MM.1S (cell line): ENCODE measurements at regions not wholly inside any gene's neighbourhood (a gene's known extent, or its start where the extent isn't known, plus 50 kb on each side); places are given as distances from the start of the nearest gene placed in this dataset.

ENCODE experiments used
- DNase-seq: peaks from one replicate; pipeline ENCODE4 v3.0.0-alpha.2; 2015
- H2AFZ ChIP-seq: fragments of 300-600 bp; sonication (generic); 2 replicates; pipeline ENCODE4 v1.6.0; 2016; ENCODE audit warnings: antibody characterized with exemption, low read length
- H3F3A ChIP-seq: fragments of 300-600 bp; sonication (generic); 2 replicates; pipeline ENCODE4 v1.6.1; 2016; ENCODE audit warnings: mild to moderate bottlenecking, antibody characterized with exemption, low read length, moderate library complexity, mixed read lengths; ENCODE audit not compliant: insufficient read depth
- H3K27ac ChIP-seq: fragments of 300-600 bp; sonication (generic); 2 replicates; pipeline ENCODE4 v1.5.1; 2016; ENCODE audit warnings: mild to moderate bottlenecking, low read length
- H3K27me3 ChIP-seq: fragments of 300-600 bp; sonication (generic); replicated peaks from 2 replicates; pipeline ENCODE4 v1.6.0; 2016; ENCODE audit warnings: low read length; ENCODE audit not compliant: insufficient read depth
- H3K36me3 ChIP-seq: fragments of 300-600 bp; sonication (generic); replicated peaks from 2 replicates; pipeline ENCODE4 v1.6.1; 2016; ENCODE audit warnings: mild to moderate bottlenecking, low read length, mixed read lengths; ENCODE audit not compliant: insufficient read depth
- H3K4me1 ChIP-seq: fragments of 300-600 bp; sonication (generic); 2 replicates; pipeline ENCODE4 v1.6.1; 2016; ENCODE audit warnings: low read length, mixed read lengths
- H3K4me2 ChIP-seq: fragments of 300-600 bp; sonication (generic); 2 replicates; pipeline ENCODE4 v1.6.0; 2016; ENCODE audit warnings: low read depth, low read length
- H3K4me3 ChIP-seq: fragments of 300-600 bp; sonication (generic); 2 replicates; pipeline ENCODE4 v1.5.1; 2016; ENCODE audit warnings: low read length, mixed read lengths
- H3K79me2 ChIP-seq: fragments of 300-600 bp; sonication (generic); 2 replicates; pipeline ENCODE4 v1.6.1; 2016; ENCODE audit warnings: mixed run types, low read length, mixed read lengths
- H3K9ac ChIP-seq: fragments of 300-600 bp; sonication (generic); 2 replicates; pipeline ENCODE4 v1.6.1; 2016; ENCODE audit warnings: low read length, mixed read lengths
- H3K9me2 ChIP-seq: fragments of 300-600 bp; sonication (generic); replicated peaks from 2 replicates; pipeline ENCODE4 v1.6.1; 2016; ENCODE audit warnings: mild to moderate bottlenecking, low read length, mixed read lengths; ENCODE audit not compliant: insufficient read depth
- H3K9me3 ChIP-seq: fragments of 300-600 bp; sonication (generic); replicated peaks from 2 replicates; pipeline ENCODE4 v1.6.1; 2016; ENCODE audit warnings: mild to moderate bottlenecking, low read length, mixed read lengths; ENCODE audit not compliant: insufficient read depth
- H4K20me1 ChIP-seq: fragments of 300-600 bp; sonication (generic); 2 replicates; pipeline ENCODE4 v1.6.1; 2016; ENCODE audit warnings: mild to moderate bottlenecking, low read length, moderate library complexity, mixed read lengths; ENCODE audit not compliant: insufficient read depth
- EZH2 ChIP-seq: fragments of 300-600 bp; sonication (generic); optimal IDR thresholded peaks from 2 replicates; pipeline ENCODE3; 2017; ENCODE audit warnings: low read depth, mild to moderate bottlenecking, antibody characterized with exemption, low read length, mixed read lengths
- EZH2phosphoT487 ChIP-seq: fragments of 300-600 bp; sonication (generic); IDR thresholded peaks from 2 replicates; pipeline ENCODE4 v1.6.1; 2018; ENCODE audit warnings: antibody characterized with exemption, low read length
- TF ChIP-seq, protein P1 (sequence below): fragments of 300-600 bp; sonication (generic); IDR thresholded peaks from 2 replicates; pipeline ENCODE4 v1.5.1; 2016; ENCODE audit warnings: antibody characterized with exemption, low read length, mixed read lengths

DNA sequence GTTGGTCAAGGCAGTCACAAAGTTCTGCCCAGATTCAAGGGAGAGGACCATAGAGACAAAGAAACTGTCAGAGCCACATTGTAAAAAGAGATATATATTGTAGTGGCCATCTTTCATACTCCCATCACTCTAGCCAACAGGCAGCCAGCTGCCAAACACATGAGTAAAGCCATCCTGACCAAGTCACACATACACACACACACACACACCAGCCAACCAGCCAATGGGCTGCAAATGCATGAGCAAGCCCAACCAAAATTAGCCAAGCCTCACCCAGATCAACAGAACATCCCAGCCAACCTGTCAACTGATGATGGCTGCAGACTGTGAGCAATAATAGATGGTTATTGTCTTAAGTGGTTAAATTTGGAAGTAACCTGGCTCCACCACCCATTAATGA is 120.7 kb downstream of the SEC16B start:
- H3K4me2 ChIP-seq: no peak overlapping the region
- no peak overlapping the region for H3K27ac ChIP-seq
- H3K4me3 ChIP-seq: no peak overlapping the region
- no peaks in the 10 kb centered on the region for H3K79me2 ChIP-seq
- H3K9me2 ChIP-seq: no peaks in the 10 kb centered on the region
- H3K4me1 ChIP-seq: no peaks in the 10 kb centered on the region
- H3K9me3 ChIP-seq: no peaks in the 10 kb centered on the region
- no peaks in the 10 kb centered on the region for H3F3A ChIP-seq
- no peak overlapping the region for H3K9ac ChIP-seq
- no peak for TF ChIP-seq EZH2
- TF ChIP-seq EZH2phosphoT487: no peak
- TF ChIP-seq, protein P1, sequence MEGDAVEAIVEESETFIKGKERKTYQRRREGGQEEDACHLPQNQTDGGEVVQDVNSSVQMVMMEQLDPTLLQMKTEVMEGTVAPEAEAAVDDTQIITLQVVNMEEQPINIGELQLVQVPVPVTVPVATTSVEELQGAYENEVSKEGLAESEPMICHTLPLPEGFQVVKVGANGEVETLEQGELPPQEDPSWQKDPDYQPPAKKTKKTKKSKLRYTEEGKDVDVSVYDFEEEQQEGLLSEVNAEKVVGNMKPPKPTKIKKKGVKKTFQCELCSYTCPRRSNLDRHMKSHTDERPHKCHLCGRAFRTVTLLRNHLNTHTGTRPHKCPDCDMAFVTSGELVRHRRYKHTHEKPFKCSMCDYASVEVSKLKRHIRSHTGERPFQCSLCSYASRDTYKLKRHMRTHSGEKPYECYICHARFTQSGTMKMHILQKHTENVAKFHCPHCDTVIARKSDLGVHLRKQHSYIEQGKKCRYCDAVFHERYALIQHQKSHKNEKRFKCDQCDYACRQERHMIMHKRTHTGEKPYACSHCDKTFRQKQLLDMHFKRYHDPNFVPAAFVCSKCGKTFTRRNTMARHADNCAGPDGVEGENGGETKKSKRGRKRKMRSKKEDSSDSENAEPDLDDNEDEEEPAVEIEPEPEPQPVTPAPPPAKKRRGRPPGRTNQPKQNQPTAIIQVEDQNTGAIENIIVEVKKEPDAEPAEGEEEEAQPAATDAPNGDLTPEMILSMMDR: no peak
- H3K27me3 ChIP-seq: no peaks in the 10 kb centered on the region
- no peaks in the 10 kb centered on the region for H3K36me3 ChIP-seq
- H4K20me1 ChIP-seq: no peaks in the 10 kb centered on the region
- no peak for DNase-seq
- no peak overlapping the region for H2AFZ ChIP-seq

DNA sequence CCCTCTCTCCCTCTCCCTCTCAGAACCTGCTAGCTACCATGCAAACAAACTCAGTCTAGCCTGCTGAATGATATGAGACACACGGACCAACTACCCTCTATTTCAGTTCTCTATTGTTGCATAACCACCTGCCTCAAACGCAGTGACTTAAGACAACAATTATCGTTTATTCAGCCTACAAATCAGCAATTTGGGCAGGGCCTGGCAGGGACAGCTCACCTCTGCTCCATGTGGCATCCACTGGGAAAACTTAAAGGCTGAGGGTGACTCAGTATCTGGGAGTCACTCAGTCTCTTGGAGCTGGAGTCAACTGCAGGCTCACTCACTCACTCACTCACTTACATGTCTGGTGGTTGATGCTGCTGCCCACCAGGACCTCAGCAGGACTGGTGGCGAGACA is 121.3 kb downstream of the SEC16B start:
- Histone ChIP-seq H4K20me1 (no peaks in the 10 kb centered on the region), H2AFZ (no peak overlapping the region), H3K9me2 (no peaks in the 10 kb centered on the region), H3K27me3 (no peaks in the 10 kb centered on the region), H3K4me2 (no peak overlapping the region), H3F3A (no peaks in the 10 kb centered on the region), H3K27ac (no peak overlapping the region), H3K79me2 (no peaks in the 10 kb centered on the region), H3K4me3 (no peak overlapping the region), H3K36me3 (no peaks in the 10 kb centered on the region), H3K4me1 (no peaks in the 10 kb centered on the region), H3K9me3 (no peaks in the 10 kb centered on the region), H3K9ac (no peak overlapping the region)
- TF ChIP-seq, protein P1: no peak
- TF ChIP-seq EZH2phosphoT487 (no peak), EZH2 (no peak)
- DNase-seq: no peak

DNA sequence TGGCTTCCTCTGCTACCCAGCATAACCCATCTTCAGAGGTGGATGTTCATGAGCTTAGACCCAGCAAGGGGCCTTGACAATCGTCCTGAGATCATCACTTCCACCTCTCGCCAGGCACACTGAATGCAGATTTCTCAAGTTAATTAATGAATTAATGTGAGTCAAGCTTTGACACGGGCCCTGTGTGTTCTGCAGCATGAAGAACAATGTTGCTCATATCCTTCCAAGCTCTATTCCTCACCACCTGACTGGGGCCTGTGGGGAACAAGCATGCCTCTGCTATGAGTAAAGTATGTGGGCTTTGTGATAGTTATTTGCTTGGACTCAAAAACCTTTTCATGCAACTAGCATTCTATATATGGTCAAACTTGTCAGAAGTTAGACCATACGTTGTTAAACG is 122.0 kb downstream of the SEC16B start:
- no peak overlapping the region for H2AFZ ChIP-seq
- no peak overlapping the region for H3K4me2 ChIP-seq
- no peaks in the 10 kb centered on the region for H3K9me2 ChIP-seq

More for the DNA sequence above, 122.0 kb downstream of the SEC16B start:
- H3K9me3 ChIP-seq: no peaks in the 10 kb centered on the region
- H3F3A ChIP-seq: no peaks in the 10 kb centered on the region
- no peaks in the 10 kb centered on the region for H3K36me3 ChIP-seq
- H3K4me3 ChIP-seq: no peak overlapping the region
- H4K20me1 ChIP-seq: no peaks in the 10 kb centered on the region
- TF ChIP-seq, protein P1: no peak
- TF ChIP-seq EZH2 (no peak), EZH2phosphoT487 (no peak)
- no peaks in the 10 kb centered on the region for H3K4me1 ChIP-seq
- H3K27me3 ChIP-seq: no peaks in the 10 kb centered on the region
- H3K27ac ChIP-seq: no peak overlapping the region
- no peak overlapping the region for H3K9ac ChIP-seq
- no peak for DNase-seq
- no peaks in the 10 kb centered on the region for H3K79me2 ChIP-seq
